Right cardiac atrium (tissue), 5 donors: ENCODE measurements at regions not wholly inside any gene's neighbourhood (a gene's known extent, or its start where the extent isn't known, plus 50 kb on each side); places are given as distances from the start of the nearest gene placed in this dataset.

ENCODE experiments used
- ATAC-seq, 2 donors: fragments of 200-7000 bp; cut with Tn5 transposase; one replicate each; pipeline versions ENCODE4 v1.8.0 to v1.9.1; 2020; ENCODE audit warnings: moderate library complexity in 2 of 2, mild to moderate bottlenecking in 1 of 2
- DNase-seq, 3 donors: peaks; one replicate each; pipeline ENCODE4 v3.0.0-alpha.2; 2020
- H3K27ac ChIP-seq: one replicate; pipeline ENCODE4 v1.5.1; 2013; ENCODE audit warnings: mild to moderate bottlenecking, low read length, control low read depth, moderate library complexity
- H3K27me3 ChIP-seq: one replicate; pipeline ENCODE4 v1.6.1; 2013; ENCODE audit not compliant: control insufficient read depth, insufficient read depth
- H3K4me1 ChIP-seq: one replicate; pipeline ENCODE4 v1.6.1; 2013; ENCODE audit warnings: low read length; ENCODE audit not compliant: control insufficient read depth, insufficient read depth
- H3K4me3 ChIP-seq: one replicate; pipeline ENCODE4 v1.5.1; 2013; ENCODE audit warnings: low read length, control low read depth
- H3K9me3 ChIP-seq: one replicate; pipeline ENCODE4 v1.6.1; 2013; ENCODE audit warnings: low read length; ENCODE audit not compliant: control insufficient read depth
- WGBS: extraction: QIAGEN DNeasy Blood & Tissue Kit; methylation state at CpG from one replicate; pipeline ENCODE4 v1.1.7; 2013; 5-methylcytosine and 5-hydroxymethylcytosine counted together
- intact Hi-C, 4 donors: fragments of 100-400 bp; cut with DNase I; formaldehyde crosslinking; loops; one replicate each; pipeline versions ENCODE4 v1.11.0 to v1.14.0; 2022 to 2023
- donor health status: healthy with polysubstance abuse.
- donor health status: DM: no; HTN: yes; CAD: no.
- donor health status: DM: no; HTN: no; CAD: no.
- donor health status: DM: no; HTN: yes; CAD: no; lungs with severe emphysema.
- donor health status: DM: yes; HTN: yes; CAD: no.

GRCh38 chr3:51619983-51620382 is 51.1 kb upstream of the TEX264 start:
- no peaks in the 10 kb centered on the region for H3K27me3 ChIP-seq
- no peaks in the 10 kb centered on the region for H3K9me3 ChIP-seq
- 95% methylated on average over 4 of the region's 4 CpGs for WGBS
- no peak overlapping the region for H3K4me3 ChIP-seq
- H3K4me1 ChIP-seq: peaks cover 4% of the 10 kb centered on the region
- no peak for DNase-seq
- no peak overlapping the region for H3K27ac ChIP-seq
- ATAC-seq: no peak
- intact Hi-C loops: no loop called here

- Histone ChIP-seq H3K9me3 (no peaks in the 10 kb centered on the region), H3K4me1 (peaks cover 4% of the 10 kb centered on the region), H3K4me3 (no peak overlapping the region), H3K27me3 (no peaks in the 10 kb centered on the region), H3K27ac (no peak overlapping the region)
- intact Hi-C loops: no loop called here
- DNase-seq: no peak
- WGBS: 60% methylated on average over 2 of the region's 2 CpGs
- no peak for ATAC-seq
These were observed 50.5 kb upstream of the TEX264 start for GRCh38 chr3:51620543-51620942.

- Histone ChIP-seq H3K4me3 (no peak overlapping the region), H3K27me3 (no peaks in the 10 kb centered on the region), H3K4me1 (peaks cover 4% of the 10 kb centered on the region), H3K9me3 (no peaks in the 10 kb centered on the region), H3K27ac (peak overlapping the region; percentile 23)
- WGBS: 60% methylated on average over 2 of the region's 2 CpGs
- DNase-seq (no peak), ATAC-seq (peak; percentile 47 to 84)
- intact Hi-C loops: no loop called here
These were observed 49.8 kb upstream of the TEX264 start for GRCh38 chr3:51621091-51621892.
